WERI-Rb-1 (cell line): ENCODE measurements at regions not wholly inside any gene's neighbourhood (a gene's known extent, or its start where the extent isn't known, plus 50 kb on each side); places are given as distances from the start of the nearest gene placed in this dataset.

Experiments
- DNase-seq: peaks from one replicate; pipeline ENCODE4 v3.0.0-alpha.2; 2020
- H3K27ac ChIP-seq: fragments of 250-450 bp; sonication (Bioruptor Pico); 2 replicates; pipeline ENCODE4 v1.5.1; 2020; ENCODE audit warnings: mild to moderate bottlenecking, moderate library complexity
- H3K27me3 ChIP-seq: fragments of 250-450 bp; sonication (Bioruptor Pico); 2 replicates; pipeline ENCODE4 v1.5.1; 2021; ENCODE audit warnings: mild to moderate bottlenecking, low read depth, moderate library complexity; ENCODE audit not compliant: insufficient read depth, severe bottlenecking
- H3K36me3 ChIP-seq: fragments of 250-450 bp; sonication (Bioruptor Pico); 2 replicates; pipeline ENCODE4 v1.5.1; 2020; ENCODE audit warnings: mild to moderate bottlenecking, moderate library complexity
- H3K4me3 ChIP-seq: 2 replicates; pipeline ENCODE4 v1.5.1; 2011; ENCODE audit warnings: low read depth, mild to moderate bottlenecking, control low read depth, low read length
- H3K9me3 ChIP-seq: fragments of 250-450 bp; sonication (Bioruptor Pico); 2 replicates; pipeline ENCODE4 v1.5.1; 2021; ENCODE audit warnings: mild to moderate bottlenecking, moderate library complexity; ENCODE audit not compliant: severe bottlenecking
- TF ChIP-seq, protein P1 (sequence below): IDR thresholded peaks from 2 replicates; pipeline ENCODE4 v1.5.1; 2011; ENCODE audit warnings: low read depth, mild to moderate bottlenecking, control low read depth, inconsistent platforms, low read length

DNA sequence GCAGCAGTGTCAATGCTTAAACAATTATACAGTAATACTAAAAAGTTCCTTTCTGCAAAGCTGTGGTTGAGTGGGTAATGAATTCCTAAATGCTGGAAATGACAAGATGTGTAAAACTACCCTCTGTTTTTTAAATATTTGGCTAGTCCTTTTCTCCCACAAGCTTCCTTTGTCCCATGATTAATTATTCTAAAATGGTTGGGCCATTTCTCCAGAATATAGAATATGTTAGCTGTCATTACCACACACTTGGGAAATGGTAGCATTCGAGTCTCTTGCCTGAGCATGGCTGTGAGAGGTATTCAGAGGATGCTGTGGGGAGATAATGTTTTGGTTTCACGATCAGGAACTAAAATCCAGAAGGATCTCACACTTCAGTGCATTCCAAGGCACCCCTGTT is 1185.8 kb downstream of the UQCRFS1 start:
- peaks cover 7% of the 10 kb centered on the region for H3K9me3 ChIP-seq
- no peak overlapping the region for H3K27ac ChIP-seq
- H3K27me3 ChIP-seq, result no peaks in the 10 kb centered on the region
- DNase-seq, result no peak
- H3K36me3 ChIP-seq, result no peaks in the 10 kb centered on the region
- H3K4me3 ChIP-seq, result no peak overlapping the region
- TF ChIP-seq, protein P1, sequence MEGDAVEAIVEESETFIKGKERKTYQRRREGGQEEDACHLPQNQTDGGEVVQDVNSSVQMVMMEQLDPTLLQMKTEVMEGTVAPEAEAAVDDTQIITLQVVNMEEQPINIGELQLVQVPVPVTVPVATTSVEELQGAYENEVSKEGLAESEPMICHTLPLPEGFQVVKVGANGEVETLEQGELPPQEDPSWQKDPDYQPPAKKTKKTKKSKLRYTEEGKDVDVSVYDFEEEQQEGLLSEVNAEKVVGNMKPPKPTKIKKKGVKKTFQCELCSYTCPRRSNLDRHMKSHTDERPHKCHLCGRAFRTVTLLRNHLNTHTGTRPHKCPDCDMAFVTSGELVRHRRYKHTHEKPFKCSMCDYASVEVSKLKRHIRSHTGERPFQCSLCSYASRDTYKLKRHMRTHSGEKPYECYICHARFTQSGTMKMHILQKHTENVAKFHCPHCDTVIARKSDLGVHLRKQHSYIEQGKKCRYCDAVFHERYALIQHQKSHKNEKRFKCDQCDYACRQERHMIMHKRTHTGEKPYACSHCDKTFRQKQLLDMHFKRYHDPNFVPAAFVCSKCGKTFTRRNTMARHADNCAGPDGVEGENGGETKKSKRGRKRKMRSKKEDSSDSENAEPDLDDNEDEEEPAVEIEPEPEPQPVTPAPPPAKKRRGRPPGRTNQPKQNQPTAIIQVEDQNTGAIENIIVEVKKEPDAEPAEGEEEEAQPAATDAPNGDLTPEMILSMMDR, result no peak

DNA sequence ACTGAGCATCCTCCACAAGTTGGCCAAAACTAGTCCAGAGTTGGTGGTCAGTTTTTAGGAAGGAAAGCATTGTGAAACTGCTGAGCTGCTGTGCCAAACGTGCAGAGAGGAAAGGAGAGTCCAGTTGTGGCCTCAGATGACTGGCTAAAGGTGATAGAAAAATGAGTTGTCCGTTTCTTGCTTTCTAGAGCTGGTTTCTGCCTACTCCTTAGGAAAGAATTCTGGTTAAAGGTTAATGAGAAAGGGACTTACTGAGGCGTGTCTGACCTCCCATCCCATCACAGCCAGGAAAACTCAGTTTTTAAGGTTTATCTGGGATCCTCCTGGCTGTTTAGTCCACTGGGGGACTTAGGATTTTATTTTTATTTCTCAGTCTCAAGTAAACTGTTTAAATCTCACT is 1186.3 kb downstream of the UQCRFS1 start:
- Histone ChIP-seq H3K9me3 (peaks cover 6% of the 10 kb centered on the region), H3K36me3 (no peaks in the 10 kb centered on the region), H3K4me3 (no peak overlapping the region), H3K27ac (no peak overlapping the region), H3K27me3 (no peaks in the 10 kb centered on the region)
- TF ChIP-seq, protein P1, result no peak
- no peak for DNase-seq

DNA sequence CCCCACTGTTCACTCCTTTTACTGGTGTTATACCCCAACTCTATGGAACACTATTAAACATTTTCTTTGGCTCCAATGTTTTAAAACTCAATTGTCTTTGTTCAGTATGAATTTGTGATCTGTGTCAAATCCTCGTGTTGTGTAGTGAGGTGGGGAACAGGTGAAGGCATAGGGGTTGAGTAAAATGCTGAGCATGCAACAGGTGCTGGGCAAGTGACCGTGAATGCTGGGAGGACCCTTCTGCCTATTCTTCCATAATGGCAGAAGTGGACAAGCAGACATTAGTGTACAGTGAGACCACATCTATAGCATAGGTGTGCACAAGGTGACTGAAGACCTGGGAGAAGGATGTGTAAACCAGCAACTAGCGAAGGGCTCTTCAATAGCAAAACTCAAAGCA is 1188.0 kb downstream of the UQCRFS1 start:
- Histone ChIP-seq H3K27me3 (no peaks in the 10 kb centered on the region), H3K36me3 (no peaks in the 10 kb centered on the region), H3K27ac (no peak overlapping the region), H3K4me3 (no peak overlapping the region), H3K9me3 (no peaks in the 10 kb centered on the region)
- TF ChIP-seq, protein P1, result no peak
- no peak for DNase-seq

DNA sequence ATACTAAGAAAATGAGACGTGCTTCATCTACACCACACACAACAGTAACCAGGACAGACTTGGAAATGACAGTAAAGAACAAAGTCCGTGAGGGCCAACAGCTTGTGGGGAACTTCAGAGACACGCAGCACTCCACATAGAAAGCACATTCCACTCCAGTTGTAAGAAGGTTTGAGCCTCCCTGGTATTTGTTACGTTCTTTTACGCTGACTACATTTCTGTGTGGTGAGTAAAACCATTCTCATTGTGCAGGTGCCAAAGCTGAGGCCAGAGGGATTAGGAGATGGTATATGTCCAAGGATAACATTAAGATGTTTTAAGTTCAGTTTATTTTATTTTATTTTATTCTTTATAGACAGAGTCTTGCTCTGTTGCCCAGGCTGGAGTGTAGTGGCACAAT is 1189.9 kb downstream of the UQCRFS1 start:
- no peaks in the 10 kb centered on the region for H3K27me3 ChIP-seq
- TF ChIP-seq, protein P1, result no peak
- DNase-seq, result no peak

DNA sequence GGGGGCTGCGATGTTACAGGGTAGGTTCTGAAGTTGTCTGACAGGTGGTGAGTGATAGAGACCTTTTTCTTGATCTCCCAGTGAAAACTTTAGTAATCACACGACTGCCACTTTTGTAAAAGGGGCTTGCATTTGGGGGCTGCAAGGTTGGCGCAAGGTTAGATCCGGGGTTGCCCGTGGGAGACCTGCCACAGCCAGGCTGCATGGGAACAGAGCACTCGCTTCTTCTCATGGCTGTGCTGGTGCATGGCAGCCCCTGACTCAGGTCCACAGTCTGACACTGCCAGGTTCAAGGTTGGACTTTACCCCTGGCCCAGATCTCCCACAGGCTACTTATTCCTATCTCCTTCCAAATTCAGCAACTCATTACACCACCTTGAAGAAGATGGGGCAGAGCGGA is 1190.4 kb downstream of the UQCRFS1 start:
- no peaks in the 10 kb centered on the region for H3K36me3 ChIP-seq
- H3K4me3 ChIP-seq, result no peak overlapping the region
- H3K27me3 ChIP-seq, result no peaks in the 10 kb centered on the region
- no peak for DNase-seq
- H3K9me3 ChIP-seq, result no peaks in the 10 kb centered on the region
- peak overlapping the region; percentile 38 for H3K27ac ChIP-seq
- TF ChIP-seq, protein P1, result no peak

More for the DNA sequence above, 1189.9 kb downstream of the UQCRFS1 start:
- H3K36me3 ChIP-seq, result no peaks in the 10 kb centered on the region
- no peak overlapping the region for H3K27ac ChIP-seq
- no peak overlapping the region for H3K4me3 ChIP-seq
- H3K9me3 ChIP-seq, result no peaks in the 10 kb centered on the region

DNA sequence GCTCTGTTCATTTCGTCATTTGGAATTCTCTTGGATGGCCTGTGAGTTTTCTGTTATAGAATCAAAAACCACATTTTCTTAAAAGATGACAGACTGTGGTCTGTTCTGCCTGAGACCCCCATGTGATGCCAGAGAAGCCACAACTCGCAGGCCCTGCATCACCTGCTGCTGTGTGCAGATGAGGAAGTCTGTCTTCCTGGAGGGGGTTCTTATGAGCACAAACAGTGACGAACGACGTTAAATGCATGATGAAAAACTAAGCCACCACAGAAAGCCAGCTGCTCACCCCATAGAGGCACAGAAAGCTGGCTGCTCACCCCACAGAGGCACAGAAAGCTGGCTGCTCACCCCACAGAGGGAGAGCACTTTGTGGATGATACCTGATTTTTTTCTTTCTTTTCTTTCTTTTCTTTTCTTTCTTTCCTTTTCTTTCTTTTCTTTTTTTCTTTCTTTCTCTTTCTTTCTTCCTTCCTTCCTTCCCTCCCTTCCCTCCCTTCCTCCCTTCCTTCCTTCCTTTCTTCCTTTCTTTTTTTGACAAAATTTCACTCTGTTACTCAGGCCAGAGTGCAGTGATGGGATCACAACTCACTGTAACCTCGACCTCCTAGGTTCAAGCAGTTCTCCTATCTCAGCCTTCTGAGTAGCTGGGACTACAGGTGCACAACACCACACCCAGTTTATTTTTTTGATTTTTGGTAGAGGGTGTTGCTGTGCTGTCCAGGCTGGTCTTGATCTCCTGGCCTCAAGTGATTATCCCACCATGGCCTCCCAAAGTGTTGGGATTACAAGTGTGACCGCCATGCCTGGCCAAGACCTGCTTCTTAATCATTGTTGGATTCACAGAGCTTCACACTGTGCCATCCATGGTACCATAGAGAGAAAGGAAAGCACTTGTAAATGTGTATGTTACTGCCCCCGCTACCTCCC is 1191.4 kb downstream of the UQCRFS1 start:
- no peaks in the 10 kb centered on the region for H3K9me3 ChIP-seq
- peak overlapping the region; percentile 99 for H3K27ac ChIP-seq
- no peaks in the 10 kb centered on the region for H3K27me3 ChIP-seq
- TF ChIP-seq, protein P1, result no peak
- peak; percentile 18 for DNase-seq
- H3K4me3 ChIP-seq, result no peak overlapping the region
- no peaks in the 10 kb centered on the region for H3K36me3 ChIP-seq
